ENCODE measurements at regions not wholly inside any gene's neighbourhood (a gene's known extent, or its start where the extent isn't known, plus 50 kb on each side); places are given as distances from the start of the nearest gene placed in this dataset.
A peak's percentile ranks its signal among the peaks of the same experiment; 100 is the strongest.

DNA sequence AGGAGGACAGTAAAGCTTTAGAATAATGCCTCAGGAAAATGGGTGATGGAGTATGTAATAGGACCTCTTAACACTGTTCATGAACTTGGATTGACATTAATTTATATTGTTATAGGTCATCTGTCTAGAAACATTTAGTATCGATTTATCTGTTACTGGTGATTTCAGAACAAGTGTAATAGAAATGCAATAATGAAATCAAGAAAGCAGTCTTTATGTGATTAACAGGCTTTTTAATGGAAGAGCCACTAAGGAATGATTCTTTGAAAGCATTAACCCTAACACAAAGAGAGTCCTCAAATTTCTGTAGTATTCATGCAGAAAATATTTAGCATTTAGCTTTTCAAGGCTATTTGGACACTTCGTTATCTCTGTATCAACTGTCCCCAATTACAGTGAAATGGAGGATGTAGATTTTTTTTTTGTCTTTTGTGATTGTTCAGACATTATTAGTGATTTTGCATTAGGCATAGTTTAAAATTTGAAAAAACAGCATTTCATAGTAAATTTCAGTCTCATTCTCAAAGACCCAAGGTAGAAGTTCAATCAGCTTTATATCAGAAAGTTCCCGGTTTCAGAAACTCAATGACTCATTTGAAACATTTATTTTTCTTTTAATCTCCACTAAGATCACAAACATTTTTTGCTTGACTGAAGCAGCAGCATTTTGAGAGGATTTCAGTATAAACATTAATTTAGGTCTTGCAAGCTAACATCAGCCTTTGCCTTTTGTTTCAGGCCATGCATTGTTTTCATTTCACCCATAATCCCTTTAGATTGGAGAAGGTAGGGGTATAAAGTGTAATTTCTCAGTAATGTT lies 56.3 kb downstream of the AGTR2 start:
- FAIRE-seq, result no peak
- DNase-seq (ENCODE audit: insufficient read length, low spot score), result no peak

DNA sequence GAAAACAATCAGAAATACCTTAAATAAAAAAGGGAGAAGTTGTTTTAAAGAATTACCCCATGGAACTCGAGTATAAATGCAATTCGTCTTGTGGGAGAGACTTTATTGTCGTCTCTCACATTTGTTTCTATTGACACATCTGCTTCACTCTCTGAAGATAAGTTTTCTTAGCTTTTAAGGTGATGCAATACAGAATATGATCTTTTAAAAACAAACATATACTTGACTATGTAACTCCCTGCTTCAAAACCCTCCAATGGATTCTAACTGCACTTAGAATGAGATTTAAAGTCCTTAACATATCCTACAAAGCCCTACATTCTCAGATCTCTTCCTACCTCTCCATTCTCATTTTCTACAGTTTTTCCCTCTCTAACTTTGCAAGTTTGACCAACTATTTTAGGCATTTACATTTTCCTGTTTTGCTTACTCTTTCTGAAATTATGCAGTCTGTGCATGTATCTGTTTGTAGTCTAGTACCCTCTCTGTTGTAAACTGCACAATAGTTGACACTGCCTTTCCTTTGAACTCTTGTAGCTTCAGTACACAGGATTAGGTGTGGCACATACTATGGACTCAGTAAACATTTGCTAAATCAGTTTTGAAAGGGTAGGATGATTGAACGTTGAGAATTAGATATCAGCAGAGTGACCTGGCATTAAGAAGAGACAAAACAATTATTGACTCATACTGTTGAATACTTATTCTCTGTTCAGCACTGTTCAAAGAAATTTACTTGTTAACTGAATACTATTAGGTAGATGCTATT lies 59.8 kb downstream of the AGTR2 start:
- FAIRE-seq, result no peak
- DNase-seq (ENCODE audit: insufficient read length, low spot score), result no peak

GRCh38 chrX:116232833-116233232 lies 62.3 kb downstream of the AGTR2 start:
- FAIRE-seq (no peak), DNase-seq (ENCODE audit: insufficient read length, low spot score) (peak; percentile 2)

GRCh38 chrX:116236666-116237065 lies 66.1 kb downstream of the AGTR2 start:
- FAIRE-seq, result no peak
- no peak for DNase-seq (ENCODE audit: insufficient read length, low spot score)

DNA sequence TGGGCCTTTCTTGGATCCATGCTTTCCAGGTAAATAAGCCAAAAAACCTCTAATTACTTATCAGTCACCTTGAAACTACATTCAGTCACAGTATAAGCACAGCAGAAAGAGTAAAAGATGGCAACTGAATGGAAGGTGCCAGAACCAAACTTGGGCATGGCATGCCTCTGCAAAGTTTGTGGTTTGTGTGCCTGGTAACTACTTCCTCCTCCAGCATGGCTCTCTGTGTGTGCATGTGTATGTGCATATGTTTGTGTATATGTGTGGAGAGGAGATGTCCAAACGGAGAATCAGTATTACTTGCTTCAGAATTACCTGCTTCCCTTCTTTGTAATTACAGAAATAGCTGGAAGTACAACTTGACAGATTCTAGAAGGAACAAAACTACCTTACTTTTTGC lies 67.5 kb downstream of the AGTR2 start:
- FAIRE-seq, result no peak

GRCh38 chrX:116238567-116239255 lies 68.2 kb downstream of the AGTR2 start:
- FAIRE-seq, result no peak
- DNase-seq (ENCODE audit: insufficient read length, low spot score), result no peak

More for the DNA sequence above, 67.5 kb downstream of the AGTR2 start:
- no peak for DNase-seq (ENCODE audit: insufficient read length, low spot score)

GRCh38 chrX:116239944-116240840 lies 69.6 kb downstream of the AGTR2 start:
- FAIRE-seq (no peak), DNase-seq (ENCODE audit: insufficient read length, low spot score) (no peak)

GRCh38 chrX:116241001-116241400 lies 70.5 kb downstream of the AGTR2 start:
- DNase-seq (ENCODE audit: insufficient read length, low spot score) (no peak), FAIRE-seq (no peak)

DNA sequence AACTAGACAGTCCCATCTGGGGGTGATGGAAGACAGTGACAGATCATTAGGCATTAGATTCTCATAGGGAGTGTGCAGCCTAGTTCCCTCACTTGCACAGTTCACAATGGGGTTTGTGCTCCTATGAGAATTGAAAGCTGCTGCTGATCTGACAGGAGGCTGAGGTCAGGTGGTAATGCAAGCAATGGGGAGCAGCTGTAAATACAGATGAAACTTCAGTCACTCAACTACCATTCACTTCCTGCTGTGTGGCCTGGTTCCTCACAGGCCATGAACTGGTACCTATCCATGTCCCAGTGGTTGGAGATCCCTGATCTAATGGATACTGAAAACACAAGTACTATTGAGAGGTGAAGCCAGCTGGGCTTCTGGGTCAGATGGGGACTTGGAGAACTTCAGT lies 72.5 kb downstream of the AGTR2 start:
- DNase-seq (ENCODE audit: insufficient read length, low spot score) (no peak), FAIRE-seq (no peak)

DNA sequence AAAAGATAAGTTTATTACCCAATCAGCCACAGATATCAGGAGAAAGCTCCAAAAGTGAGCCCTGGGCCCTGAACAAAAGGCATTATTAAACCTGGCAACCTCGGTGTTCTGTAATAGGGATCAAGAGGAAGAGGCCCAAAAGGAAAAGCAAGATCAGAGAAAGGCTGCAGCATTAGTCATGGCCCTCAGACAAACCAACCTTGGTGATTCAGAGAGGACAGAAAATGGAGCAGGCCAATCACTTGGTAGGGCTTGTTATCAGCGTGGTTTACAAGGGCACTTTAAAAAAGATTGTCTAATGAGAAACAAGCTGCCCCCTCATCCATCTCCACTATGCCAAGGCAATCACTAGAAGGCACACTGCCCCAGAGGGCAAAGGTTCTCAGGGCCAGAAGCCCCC lies 75.7 kb downstream of the AGTR2 start:
- DNase-seq (ENCODE audit: insufficient read length, low spot score) (no peak), FAIRE-seq (no peak)

DNA sequence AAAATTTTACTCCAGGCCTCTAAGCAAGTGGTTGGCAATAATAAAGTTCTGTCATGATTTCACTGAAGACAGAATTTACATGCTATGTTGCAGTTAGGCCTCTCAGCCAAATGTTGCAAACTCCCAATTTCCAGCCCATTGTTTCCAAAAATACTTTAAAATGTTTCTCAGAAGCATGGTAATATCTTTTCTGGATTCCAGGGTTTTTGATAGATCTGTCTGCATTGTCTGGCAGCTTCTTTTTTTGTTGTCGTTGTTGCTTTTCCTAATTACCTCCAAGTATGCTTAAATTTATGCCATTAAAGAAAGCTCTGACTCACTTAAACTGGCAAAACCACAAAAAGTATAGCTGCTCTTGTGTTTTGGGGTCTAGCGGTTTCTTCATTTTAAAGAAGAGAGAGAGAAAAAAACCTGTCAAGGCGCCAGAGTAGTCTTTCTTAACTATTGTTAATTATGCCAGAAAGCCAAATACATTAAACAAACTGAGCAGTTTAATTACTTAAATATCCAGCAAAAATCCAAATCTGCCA lies 97.0 kb downstream of the AGTR2 start:
- no peak for FAIRE-seq
- no peak for DNase-seq (ENCODE audit: insufficient read length, low spot score)

DNA sequence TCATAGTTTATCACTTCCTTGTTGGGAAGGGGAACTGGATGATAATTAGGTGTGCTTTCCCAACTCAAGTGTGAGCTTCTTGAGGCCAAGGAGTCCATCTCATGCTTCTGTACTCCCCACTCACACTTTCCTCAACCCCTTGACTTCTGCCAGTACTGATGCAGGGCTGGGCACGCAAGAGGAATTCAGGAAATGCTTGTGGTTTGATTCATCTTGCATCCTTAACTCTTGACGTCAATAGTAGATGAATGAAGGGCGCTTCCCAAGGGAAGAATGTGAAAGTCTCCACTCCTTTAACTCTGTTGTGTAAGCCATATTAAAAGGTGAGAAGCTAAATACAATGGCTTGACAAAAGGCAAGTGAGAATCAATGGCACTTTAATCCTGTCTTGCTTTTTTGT lies 101.8 kb downstream of the AGTR2 start:
- no peak for FAIRE-seq
- DNase-seq (ENCODE audit: insufficient read length, low spot score), result peak; percentile 1

GRCh38 chrX:116272861-116273260 lies 102.3 kb downstream of the AGTR2 start:
- FAIRE-seq, result no peak
- DNase-seq (ENCODE audit: insufficient read length, low spot score), result no peak

GRCh38 chrX:116276261-116276660 lies 105.7 kb downstream of the AGTR2 start:
- no peak for FAIRE-seq
- no peak for DNase-seq (ENCODE audit: insufficient read length, low spot score)

- no peak for DNase-seq (ENCODE audit: insufficient read length, low spot score)
- no peak for FAIRE-seq
Observed at GRCh38 chrX:116277351-116278225, 107.0 kb downstream of the AGTR2 start.

DNA sequence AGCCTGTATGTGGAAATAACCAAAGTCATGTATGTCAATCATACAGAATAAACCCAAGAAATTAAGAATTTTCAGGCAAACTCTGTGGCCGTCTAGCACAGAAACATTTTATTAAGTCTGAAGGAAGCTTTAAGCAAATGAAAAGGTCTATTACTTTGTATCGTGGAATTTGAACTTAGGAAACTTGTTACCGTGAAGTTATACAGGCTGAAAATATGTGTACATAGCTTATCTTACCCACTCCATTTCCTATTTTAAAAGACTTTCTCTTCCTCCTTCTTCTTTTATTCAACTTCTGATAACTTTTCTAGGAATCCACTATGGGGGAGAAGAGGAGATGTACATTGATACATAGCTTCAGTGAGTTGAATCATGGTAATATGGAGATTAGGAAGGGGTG lies 108.3 kb downstream of the AGTR2 start:
- DNase-seq (ENCODE audit: insufficient read length, low spot score), result no peak
- FAIRE-seq, result no peak

GRCh38 chrX:116281106-116281505 lies 110.6 kb downstream of the AGTR2 start:
- no peak for DNase-seq (ENCODE audit: insufficient read length, low spot score)
- no peak for FAIRE-seq

DNA sequence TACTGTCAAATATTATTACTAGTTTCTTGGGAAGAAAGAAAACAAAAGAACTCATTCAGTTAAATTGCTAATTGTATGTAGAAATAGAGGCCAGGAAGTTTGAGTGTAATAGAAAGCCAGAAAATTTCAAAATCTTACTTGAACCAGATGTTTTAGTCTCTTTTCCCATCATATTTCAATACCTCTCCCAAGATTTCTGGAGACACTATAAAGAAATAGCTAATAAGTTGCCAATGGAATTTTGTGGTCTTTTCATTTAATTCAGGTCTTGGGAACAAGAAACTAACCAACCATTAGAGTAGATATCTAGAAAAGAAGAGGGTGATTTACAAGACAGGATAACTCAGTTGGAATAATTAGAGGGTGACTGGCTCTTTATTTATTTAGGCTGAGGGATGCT lies 112.2 kb downstream of the AGTR2 start:
- no peak for DNase-seq (ENCODE audit: insufficient read length, low spot score)

DNA sequence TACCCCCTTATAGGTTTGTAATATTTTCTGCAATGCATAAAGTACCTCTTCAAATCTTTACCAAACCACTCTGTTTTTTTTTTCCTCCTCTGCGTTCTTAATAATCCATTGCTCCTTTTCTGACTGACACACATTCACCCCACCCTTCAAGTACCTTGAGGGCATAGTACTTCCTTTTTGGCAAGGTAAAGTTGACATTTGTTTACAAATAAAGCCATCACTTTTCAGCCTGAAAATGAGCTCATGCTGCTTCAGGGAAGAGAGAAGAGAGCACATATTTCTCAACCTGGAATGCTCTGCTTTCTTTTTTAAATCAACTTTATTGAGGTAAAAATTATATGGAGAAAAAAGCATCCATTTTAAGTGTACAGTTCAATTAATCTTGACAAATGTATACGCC lies 113.9 kb downstream of the AGTR2 start:
- no peak for DNase-seq (ENCODE audit: insufficient read length, low spot score)
- no peak for FAIRE-seq

More for the DNA sequence above, 112.2 kb downstream of the AGTR2 start:
- FAIRE-seq, result no peak
